ENCODE measurements at regions not wholly inside any gene's neighbourhood (a gene's known extent, or its start where the extent isn't known, plus 50 kb on each side); places are given as distances from the start of the nearest gene placed in this dataset.

DNA sequence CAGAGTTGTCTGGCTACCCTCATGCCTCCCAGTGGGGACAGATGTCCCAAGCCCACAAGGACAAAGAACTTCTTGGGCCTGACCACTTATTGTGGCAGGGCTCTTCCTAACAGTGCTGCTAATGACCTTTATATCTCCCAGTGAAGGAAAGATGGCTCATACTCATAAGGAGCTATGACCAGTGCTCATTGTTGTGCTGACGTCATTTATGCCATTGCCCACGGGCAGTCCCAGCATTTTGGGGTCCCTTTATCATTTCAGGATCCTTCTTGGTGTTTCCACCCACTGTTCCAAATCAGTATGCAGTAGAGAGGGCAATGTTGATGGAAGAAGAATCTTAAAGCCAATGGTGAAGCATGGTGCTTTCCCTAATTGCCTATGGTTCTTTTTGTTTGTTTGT is 1640.0 kb upstream of the PRR20A start:
- H3K9me3 ChIP-seq (ENCODE audit: insufficient read depth, low read depth, low read length): peaks cover 3% of the 10 kb centered on the region
- no peak for TF ChIP-seq CTCF (IDR thresholded peaks at IDR 0.05; ENCODE audit: insufficient read depth, low read depth, low read length)
- no peak for TF ChIP-seq EZH2 (IDR thresholded peaks at IDR 0.05; ENCODE audit: insufficient read depth, low read length)
- H3K9ac ChIP-seq (ENCODE audit: low read length): no peak overlapping the region
- FAIRE-seq (no peak), DNase-seq (ENCODE audit: low read depth) (no peak)
- no peaks in the 10 kb centered on the region for H3K27me3 ChIP-seq (ENCODE audit: insufficient read depth, low read length)
- H3K27ac Mint-ChIP-seq (ENCODE audit: unreplicated experiment): no peak overlapping the region
- no peaks in the 10 kb centered on the region for H3K4me1 ChIP-seq (ENCODE audit: insufficient read depth, low read length)
- no peaks in the 10 kb centered on the region for H3K27me3 Mint-ChIP-seq (ENCODE audit: low read depth, unreplicated experiment)
- H3K4me3 Mint-ChIP-seq (ENCODE audit: unreplicated experiment): no peak overlapping the region
- H2AFZ ChIP-seq (ENCODE audit: low read depth, low read length): no peak overlapping the region
- no peaks in the 10 kb centered on the region for H3K79me2 ChIP-seq (ENCODE audit: insufficient read depth, low read length)
- no peak overlapping the region for H3K4me2 ChIP-seq (ENCODE audit: low read length)
- H3K27ac ChIP-seq (ENCODE audit: low read depth, low read length): no peak overlapping the region
- no peaks in the 10 kb centered on the region for H4K20me1 ChIP-seq (ENCODE audit: insufficient read depth, low read length)
- H3K36me3 ChIP-seq (ENCODE audit: insufficient read depth, low read length): no peaks in the 10 kb centered on the region
- no peak overlapping the region for H3K4me3 ChIP-seq (ENCODE audit: insufficient read depth, low read depth, low read length)
- no peaks in the 10 kb centered on the region for H3K9me3 Mint-ChIP-seq (ENCODE audit: unreplicated experiment)
- H3K4me1 Mint-ChIP-seq (ENCODE audit: low read depth, unreplicated experiment): no peaks in the 10 kb centered on the region
- H3K36me3 Mint-ChIP-seq (ENCODE audit: low read depth, unreplicated experiment): no peaks in the 10 kb centered on the region

- no peaks in the 10 kb centered on the region for H3K36me3 ChIP-seq (ENCODE audit: insufficient read depth, low read length)
- TF ChIP-seq EZH2 (IDR thresholded peaks at IDR 0.05; ENCODE audit: insufficient read depth, low read length): no peak
- no peak for TF ChIP-seq CTCF (IDR thresholded peaks at IDR 0.05; ENCODE audit: insufficient read depth, low read depth, low read length)
- H4K20me1 ChIP-seq (ENCODE audit: insufficient read depth, low read length): no peaks in the 10 kb centered on the region
- H3K9ac ChIP-seq (ENCODE audit: low read length): no peak overlapping the region
- H3K27ac Mint-ChIP-seq (ENCODE audit: unreplicated experiment): no peak overlapping the region
- no peak overlapping the region for H3K27ac ChIP-seq (ENCODE audit: low read depth, low read length)
- H3K36me3 Mint-ChIP-seq (ENCODE audit: low read depth, unreplicated experiment): no peaks in the 10 kb centered on the region
- FAIRE-seq (no peak), DNase-seq (ENCODE audit: low read depth) (no peak)
- H3K4me1 Mint-ChIP-seq (ENCODE audit: low read depth, unreplicated experiment): no peaks in the 10 kb centered on the region
- no peak overlapping the region for H3K4me2 ChIP-seq (ENCODE audit: low read length)
- no peaks in the 10 kb centered on the region for H3K27me3 Mint-ChIP-seq (ENCODE audit: low read depth, unreplicated experiment)
- no peak overlapping the region for H3K4me3 ChIP-seq (ENCODE audit: insufficient read depth, low read depth, low read length)
- no peaks in the 10 kb centered on the region for H3K4me1 ChIP-seq (ENCODE audit: insufficient read depth, low read length)
- H3K9me3 ChIP-seq (ENCODE audit: insufficient read depth, low read depth, low read length): no peaks in the 10 kb centered on the region
- H3K27me3 ChIP-seq (ENCODE audit: insufficient read depth, low read length): no peaks in the 10 kb centered on the region
- H3K9me3 Mint-ChIP-seq (ENCODE audit: unreplicated experiment): no peaks in the 10 kb centered on the region
- no peaks in the 10 kb centered on the region for H3K79me2 ChIP-seq (ENCODE audit: insufficient read depth, low read length)
- H3K4me3 Mint-ChIP-seq (ENCODE audit: unreplicated experiment): no peak overlapping the region
- H2AFZ ChIP-seq (ENCODE audit: low read depth, low read length): no peak overlapping the region
Measured at GRCh38 chr13:55516610-55517009, 1624.1 kb upstream of the PRR20A start.

DNA sequence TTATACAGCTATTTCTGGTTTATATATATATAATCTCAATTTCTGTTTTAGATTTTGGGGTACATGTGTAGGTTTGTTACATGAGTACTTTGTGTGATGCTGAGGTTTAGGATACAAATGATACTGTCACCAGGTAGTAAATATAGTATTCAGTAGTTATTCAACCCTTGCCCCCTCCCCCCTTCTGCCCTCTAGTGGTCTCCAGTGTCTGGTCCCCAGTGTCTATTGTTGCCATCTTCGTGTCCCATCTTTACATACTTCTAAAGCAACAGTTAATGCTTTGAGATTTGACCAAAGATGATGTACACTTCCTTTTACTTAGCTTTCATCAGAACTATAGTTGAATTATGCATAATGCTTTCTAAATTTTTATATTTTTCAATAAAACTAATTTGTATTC is 1623.4 kb upstream of the PRR20A start:
- no peak overlapping the region for H3K9ac ChIP-seq (ENCODE audit: low read length)
- FAIRE-seq: no peak
- H3K27ac Mint-ChIP-seq (ENCODE audit: unreplicated experiment): no peak overlapping the region
- H3K36me3 Mint-ChIP-seq (ENCODE audit: low read depth, unreplicated experiment): no peaks in the 10 kb centered on the region
- no peaks in the 10 kb centered on the region for H4K20me1 ChIP-seq (ENCODE audit: insufficient read depth, low read length)
- H3K4me1 Mint-ChIP-seq (ENCODE audit: low read depth, unreplicated experiment): no peaks in the 10 kb centered on the region
- no peak for TF ChIP-seq CTCF (IDR thresholded peaks at IDR 0.05; ENCODE audit: insufficient read depth, low read depth, low read length)
- no peak for TF ChIP-seq EZH2 (IDR thresholded peaks at IDR 0.05; ENCODE audit: insufficient read depth, low read length)
- no peak overlapping the region for H3K4me2 ChIP-seq (ENCODE audit: low read length)
- no peaks in the 10 kb centered on the region for H3K9me3 Mint-ChIP-seq (ENCODE audit: unreplicated experiment)
- no peak overlapping the region for H3K4me3 Mint-ChIP-seq (ENCODE audit: unreplicated experiment)
- no peaks in the 10 kb centered on the region for H3K36me3 ChIP-seq (ENCODE audit: insufficient read depth, low read length)
- H2AFZ ChIP-seq (ENCODE audit: low read depth, low read length): no peak overlapping the region
- no peaks in the 10 kb centered on the region for H3K9me3 ChIP-seq (ENCODE audit: insufficient read depth, low read depth, low read length)
- DNase-seq (ENCODE audit: low read depth): no peak
- no peaks in the 10 kb centered on the region for H3K4me1 ChIP-seq (ENCODE audit: insufficient read depth, low read length)
- no peaks in the 10 kb centered on the region for H3K27me3 ChIP-seq (ENCODE audit: insufficient read depth, low read length)
- no peak overlapping the region for H3K4me3 ChIP-seq (ENCODE audit: insufficient read depth, low read depth, low read length)
- H3K27ac ChIP-seq (ENCODE audit: low read depth, low read length): no peak overlapping the region
- no peaks in the 10 kb centered on the region for H3K27me3 Mint-ChIP-seq (ENCODE audit: low read depth, unreplicated experiment)
- no peaks in the 10 kb centered on the region for H3K79me2 ChIP-seq (ENCODE audit: insufficient read depth, low read length)

Data from astrocyte (in vitro differentiated cells and primary cell).